ENCODE measurements at regions not wholly inside any gene's neighbourhood (a gene's known extent, or its start where the extent isn't known, plus 50 kb on each side); places are given as distances from the start of the nearest gene placed in this dataset.

GRCh38 chr5:51034222-51034901, 348.9 kb upstream of the ISL1 start:
- Histone ChIP-seq H3K27ac (ENCODE audit: low read depth, low read length, poor library complexity, severe bottlenecking) (no peak overlapping the region), H3K36me3 (ENCODE audit: insufficient read depth, low read length) (no peaks in the 10 kb centered on the region), H3K27me3 (ENCODE audit: insufficient read depth, low read length) (no peaks in the 10 kb centered on the region), H2AFZ (ENCODE audit: low read length) (no peak overlapping the region), H3K4me2 (ENCODE audit: low read length) (no peak overlapping the region), H3K4me1 (ENCODE audit: insufficient read depth, low read length, severe bottlenecking) (no peaks in the 10 kb centered on the region), H4K20me1 (ENCODE audit: insufficient read depth, low read length) (no peaks in the 10 kb centered on the region), H3K4me3 (ENCODE audit: low read depth, low read length, poor library complexity, severe bottlenecking) (no peak overlapping the region), H3K9ac (ENCODE audit: low read length) (no peak overlapping the region), H3K79me2 (ENCODE audit: insufficient read depth, low read length) (no peaks in the 10 kb centered on the region), H3K9me3 (ENCODE audit: low read length) (no peaks in the 10 kb centered on the region), H3K9me2 (ENCODE audit: low read depth, low read length) (no peaks in the 10 kb centered on the region), H3F3A (ENCODE audit: insufficient read depth, low read length) (no peaks in the 10 kb centered on the region)
- TF ChIP-seq EZH2 (IDR thresholded peaks at IDR 0.05; ENCODE audit: borderline replicate concordance, low read length), result no peak
- TF ChIP-seq, protein P1, sequence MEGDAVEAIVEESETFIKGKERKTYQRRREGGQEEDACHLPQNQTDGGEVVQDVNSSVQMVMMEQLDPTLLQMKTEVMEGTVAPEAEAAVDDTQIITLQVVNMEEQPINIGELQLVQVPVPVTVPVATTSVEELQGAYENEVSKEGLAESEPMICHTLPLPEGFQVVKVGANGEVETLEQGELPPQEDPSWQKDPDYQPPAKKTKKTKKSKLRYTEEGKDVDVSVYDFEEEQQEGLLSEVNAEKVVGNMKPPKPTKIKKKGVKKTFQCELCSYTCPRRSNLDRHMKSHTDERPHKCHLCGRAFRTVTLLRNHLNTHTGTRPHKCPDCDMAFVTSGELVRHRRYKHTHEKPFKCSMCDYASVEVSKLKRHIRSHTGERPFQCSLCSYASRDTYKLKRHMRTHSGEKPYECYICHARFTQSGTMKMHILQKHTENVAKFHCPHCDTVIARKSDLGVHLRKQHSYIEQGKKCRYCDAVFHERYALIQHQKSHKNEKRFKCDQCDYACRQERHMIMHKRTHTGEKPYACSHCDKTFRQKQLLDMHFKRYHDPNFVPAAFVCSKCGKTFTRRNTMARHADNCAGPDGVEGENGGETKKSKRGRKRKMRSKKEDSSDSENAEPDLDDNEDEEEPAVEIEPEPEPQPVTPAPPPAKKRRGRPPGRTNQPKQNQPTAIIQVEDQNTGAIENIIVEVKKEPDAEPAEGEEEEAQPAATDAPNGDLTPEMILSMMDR (IDR thresholded peaks at IDR 0.05; ENCODE audit: low read length), result no peak

DNA sequence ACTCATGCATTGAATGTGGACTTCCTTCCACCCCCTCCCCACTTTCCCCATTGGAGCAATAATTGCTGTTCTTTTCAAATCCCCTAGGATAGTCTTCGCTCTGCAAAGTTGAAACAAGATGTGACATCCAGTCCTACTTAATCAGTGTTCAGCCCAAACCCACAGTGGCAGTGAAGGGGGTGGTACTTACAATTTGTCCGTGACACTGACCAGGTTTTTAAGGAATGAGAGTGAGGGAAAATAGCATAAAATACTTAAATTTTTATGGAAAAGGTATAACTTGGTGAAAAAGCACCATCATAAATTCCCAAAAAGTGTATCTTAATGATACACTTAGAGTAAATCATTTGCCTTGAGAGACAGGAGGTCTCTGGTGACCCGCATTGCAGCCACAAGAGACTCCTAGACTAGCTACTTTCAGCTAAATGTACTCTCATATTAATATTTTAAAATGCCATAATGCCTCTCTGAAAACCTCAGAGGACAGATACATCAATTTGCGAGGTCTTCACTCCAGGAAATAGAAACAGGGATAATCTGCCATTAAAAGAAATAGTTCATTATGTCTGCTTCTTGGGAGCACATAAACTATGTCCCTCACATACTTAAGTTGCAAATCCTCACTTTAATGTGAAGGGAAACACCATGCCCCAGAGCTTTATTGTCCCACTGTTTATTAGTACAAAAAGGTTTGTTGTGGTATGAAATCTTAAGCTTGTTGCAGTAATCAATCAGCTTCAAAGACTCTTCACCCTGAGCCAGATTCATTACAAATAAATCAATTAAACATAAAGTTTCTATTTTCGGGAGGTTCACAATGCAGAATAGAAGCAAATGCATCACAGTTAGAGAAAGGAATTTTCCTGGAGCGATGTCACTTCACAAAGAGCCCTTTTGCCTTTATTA, 343.6 kb upstream of the ISL1 start:
- Histone ChIP-seq H2AFZ (ENCODE audit: low read length) (no peak overlapping the region), H3F3A (ENCODE audit: insufficient read depth, low read length) (no peaks in the 10 kb centered on the region), H3K4me3 (ENCODE audit: low read depth, low read length, poor library complexity, severe bottlenecking) (no peak overlapping the region), H3K79me2 (ENCODE audit: insufficient read depth, low read length) (no peaks in the 10 kb centered on the region), H3K9ac (ENCODE audit: low read length) (no peak overlapping the region), H3K9me3 (ENCODE audit: low read length) (no peaks in the 10 kb centered on the region), H3K4me2 (ENCODE audit: low read length) (no peak overlapping the region), H3K9me2 (ENCODE audit: low read depth, low read length) (no peaks in the 10 kb centered on the region), H3K27ac (ENCODE audit: low read depth, low read length, poor library complexity, severe bottlenecking) (no peak overlapping the region), H3K36me3 (ENCODE audit: insufficient read depth, low read length) (no peaks in the 10 kb centered on the region), H4K20me1 (ENCODE audit: insufficient read depth, low read length) (no peaks in the 10 kb centered on the region), H3K27me3 (ENCODE audit: insufficient read depth, low read length) (no peaks in the 10 kb centered on the region), H3K4me1 (ENCODE audit: insufficient read depth, low read length, severe bottlenecking) (no peaks in the 10 kb centered on the region)
- TF ChIP-seq, protein P1 (IDR thresholded peaks at IDR 0.05; ENCODE audit: low read length), result no peak
- no peak for TF ChIP-seq EZH2 (IDR thresholded peaks at IDR 0.05; ENCODE audit: borderline replicate concordance, low read length)

DNA sequence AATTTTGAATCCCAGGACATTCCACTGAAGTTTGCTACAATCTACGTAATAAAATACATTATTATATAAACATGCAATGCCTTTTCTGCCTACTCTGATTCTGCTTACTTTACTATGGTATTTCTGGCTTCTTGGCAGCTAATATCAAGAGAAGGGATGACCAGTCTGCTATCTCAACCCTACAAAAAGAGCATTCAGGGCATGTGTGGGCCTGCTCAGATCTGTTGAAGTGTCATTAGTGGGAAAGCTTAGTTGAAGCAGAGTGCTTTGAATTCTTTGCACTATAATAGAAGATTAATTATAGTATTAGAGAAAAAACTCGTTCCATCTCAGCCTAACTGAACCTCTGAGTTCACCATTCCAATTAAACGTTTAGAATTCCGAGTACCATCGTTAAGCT, 339.5 kb upstream of the ISL1 start:
- Histone ChIP-seq H3K9me3 (ENCODE audit: low read length) (no peaks in the 10 kb centered on the region), H3K9ac (ENCODE audit: low read length) (no peak overlapping the region), H3K27ac (ENCODE audit: low read depth, low read length, poor library complexity, severe bottlenecking) (no peak overlapping the region), H2AFZ (ENCODE audit: low read length) (no peak overlapping the region), H3K79me2 (ENCODE audit: insufficient read depth, low read length) (no peaks in the 10 kb centered on the region), H4K20me1 (ENCODE audit: insufficient read depth, low read length) (no peaks in the 10 kb centered on the region), H3F3A (ENCODE audit: insufficient read depth, low read length) (no peaks in the 10 kb centered on the region), H3K9me2 (ENCODE audit: low read depth, low read length) (no peaks in the 10 kb centered on the region), H3K36me3 (ENCODE audit: insufficient read depth, low read length) (no peaks in the 10 kb centered on the region), H3K4me2 (ENCODE audit: low read length) (no peak overlapping the region), H3K4me1 (ENCODE audit: insufficient read depth, low read length, severe bottlenecking) (no peaks in the 10 kb centered on the region), H3K4me3 (ENCODE audit: low read depth, low read length, poor library complexity, severe bottlenecking) (no peak overlapping the region), H3K27me3 (ENCODE audit: insufficient read depth, low read length) (no peaks in the 10 kb centered on the region)
- TF ChIP-seq, protein P1 (IDR thresholded peaks at IDR 0.05; ENCODE audit: low read length), result no peak
- no peak for TF ChIP-seq EZH2 (IDR thresholded peaks at IDR 0.05; ENCODE audit: borderline replicate concordance, low read length)
